ENCODE measurements at regions not wholly inside any gene's neighbourhood (a gene's known extent, or its start where the extent isn't known, plus 50 kb on each side); places are given as distances from the start of the nearest gene placed in this dataset.

DNA sequence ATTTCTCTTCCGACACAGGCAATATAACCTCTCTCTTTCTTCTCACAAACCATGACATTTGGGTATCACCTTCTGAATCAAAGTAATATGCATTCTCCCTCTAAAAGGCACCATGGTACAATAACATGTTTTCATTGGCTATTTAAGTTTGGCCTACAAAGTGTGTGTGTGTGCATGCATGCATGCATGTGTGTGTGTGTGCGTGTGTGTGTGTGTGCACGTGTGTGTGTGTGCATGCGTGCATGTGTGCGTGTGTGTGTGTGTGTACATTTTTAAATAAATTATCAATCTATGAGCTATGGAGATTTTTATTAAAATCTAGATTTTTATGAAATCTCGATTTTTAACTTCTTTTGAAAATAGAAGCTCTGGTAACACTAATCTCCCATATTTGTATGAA, 745.3 kb upstream of the ZEB2 start:
- TF ChIP-seq, protein P1, sequence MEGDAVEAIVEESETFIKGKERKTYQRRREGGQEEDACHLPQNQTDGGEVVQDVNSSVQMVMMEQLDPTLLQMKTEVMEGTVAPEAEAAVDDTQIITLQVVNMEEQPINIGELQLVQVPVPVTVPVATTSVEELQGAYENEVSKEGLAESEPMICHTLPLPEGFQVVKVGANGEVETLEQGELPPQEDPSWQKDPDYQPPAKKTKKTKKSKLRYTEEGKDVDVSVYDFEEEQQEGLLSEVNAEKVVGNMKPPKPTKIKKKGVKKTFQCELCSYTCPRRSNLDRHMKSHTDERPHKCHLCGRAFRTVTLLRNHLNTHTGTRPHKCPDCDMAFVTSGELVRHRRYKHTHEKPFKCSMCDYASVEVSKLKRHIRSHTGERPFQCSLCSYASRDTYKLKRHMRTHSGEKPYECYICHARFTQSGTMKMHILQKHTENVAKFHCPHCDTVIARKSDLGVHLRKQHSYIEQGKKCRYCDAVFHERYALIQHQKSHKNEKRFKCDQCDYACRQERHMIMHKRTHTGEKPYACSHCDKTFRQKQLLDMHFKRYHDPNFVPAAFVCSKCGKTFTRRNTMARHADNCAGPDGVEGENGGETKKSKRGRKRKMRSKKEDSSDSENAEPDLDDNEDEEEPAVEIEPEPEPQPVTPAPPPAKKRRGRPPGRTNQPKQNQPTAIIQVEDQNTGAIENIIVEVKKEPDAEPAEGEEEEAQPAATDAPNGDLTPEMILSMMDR (IDR thresholded peaks at IDR 0.05) = no peak
- TF ChIP-seq POLR2A (IDR thresholded peaks at IDR 0.05) = no peak
